COLO829 (cell line): ENCODE measurements at regions not wholly inside any gene's neighbourhood (a gene's known extent, or its start where the extent isn't known, plus 50 kb on each side); places are given as distances from the start of the nearest gene placed in this dataset.

ENCODE experiments used
- DNase-seq: peaks from one replicate; pipeline ENCODE4 v3.0.0; 2012; ENCODE audit warnings: low spot score

DNA sequence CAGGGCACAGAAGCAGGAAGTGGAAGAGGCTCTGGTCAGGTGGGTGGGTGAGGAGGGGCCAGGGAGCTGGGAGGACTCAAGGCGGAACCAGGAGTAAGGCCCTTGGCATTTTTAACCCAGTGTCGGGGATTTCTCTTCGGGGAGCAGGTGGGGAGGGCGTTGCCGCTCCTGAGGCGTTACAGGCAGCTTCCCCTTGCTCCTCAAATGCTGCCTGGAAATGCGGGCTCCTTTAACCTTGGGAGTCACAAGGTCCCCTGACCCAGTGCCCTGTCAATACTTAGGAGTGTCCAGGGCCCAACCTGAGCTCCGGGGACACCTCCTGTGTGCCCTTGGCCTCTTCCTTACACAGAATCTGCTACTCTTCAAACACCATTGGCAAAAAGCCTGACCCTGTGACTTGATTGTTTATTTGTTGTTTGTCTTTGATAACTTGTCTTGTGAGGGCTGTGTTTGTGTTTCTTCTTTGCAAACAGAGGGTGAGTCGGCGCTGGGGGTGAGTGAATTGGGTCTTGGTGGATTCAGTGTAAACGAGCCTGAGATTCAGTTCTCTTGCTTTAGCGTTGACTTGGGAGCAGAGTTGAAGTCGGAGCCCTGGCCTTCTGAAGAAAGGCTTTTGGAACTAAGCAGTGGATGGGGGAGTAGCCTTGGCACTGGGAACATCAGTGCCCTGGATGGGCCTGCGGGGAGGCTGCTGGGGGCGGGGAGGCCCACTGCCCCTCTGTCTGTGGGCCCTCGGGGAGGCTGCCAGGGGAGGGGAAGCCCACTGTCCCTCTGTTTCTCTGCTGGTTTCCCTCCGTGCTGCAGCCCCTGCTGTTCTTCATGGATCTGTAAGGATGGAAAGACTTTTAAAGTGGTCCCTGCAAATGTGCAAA, 300.7 kb upstream of the IRX4 start:
- DNase-seq = no peak

DNA sequence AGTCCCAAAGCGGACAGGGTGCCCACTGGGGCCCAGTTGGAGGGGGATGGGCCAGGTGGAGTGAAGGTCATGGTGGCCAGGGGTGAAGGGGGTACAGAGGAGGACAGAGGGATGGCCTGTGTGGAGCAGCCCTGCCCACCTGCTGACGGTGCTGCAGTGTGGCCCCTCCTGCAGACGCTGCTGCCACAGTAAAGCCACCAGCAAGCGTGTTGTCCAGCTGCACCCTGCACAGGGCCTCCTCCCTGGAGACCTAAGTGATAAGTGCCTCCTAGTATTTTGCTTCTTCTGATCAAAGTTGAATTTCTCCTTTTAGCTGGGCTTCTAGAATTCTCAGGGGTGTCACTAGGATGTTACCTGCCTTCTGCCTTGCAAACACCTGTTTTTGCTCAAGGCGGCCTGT, 299.3 kb upstream of the IRX4 start:
- no peak for DNase-seq

DNA sequence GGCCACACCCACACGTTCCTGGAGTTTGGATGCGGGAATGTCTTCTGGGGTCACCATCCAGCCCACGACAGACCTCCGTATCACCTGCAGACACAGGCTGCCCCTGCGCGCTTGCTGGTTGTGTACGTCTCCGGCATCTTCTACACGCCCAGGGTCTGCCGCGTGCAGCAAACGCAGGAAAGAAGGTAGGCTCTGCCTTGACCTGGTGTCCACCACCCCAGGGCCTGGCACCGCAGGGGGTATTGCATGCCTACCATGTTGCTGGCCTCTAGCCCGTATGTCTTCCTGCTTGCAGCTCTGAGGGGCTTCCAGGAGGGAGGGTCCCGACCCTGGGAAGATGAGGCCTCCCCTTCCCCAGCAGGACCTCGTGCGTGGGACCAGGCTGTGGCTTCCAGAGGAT, 298.8 kb upstream of the IRX4 start:
- no peak for DNase-seq

DNA sequence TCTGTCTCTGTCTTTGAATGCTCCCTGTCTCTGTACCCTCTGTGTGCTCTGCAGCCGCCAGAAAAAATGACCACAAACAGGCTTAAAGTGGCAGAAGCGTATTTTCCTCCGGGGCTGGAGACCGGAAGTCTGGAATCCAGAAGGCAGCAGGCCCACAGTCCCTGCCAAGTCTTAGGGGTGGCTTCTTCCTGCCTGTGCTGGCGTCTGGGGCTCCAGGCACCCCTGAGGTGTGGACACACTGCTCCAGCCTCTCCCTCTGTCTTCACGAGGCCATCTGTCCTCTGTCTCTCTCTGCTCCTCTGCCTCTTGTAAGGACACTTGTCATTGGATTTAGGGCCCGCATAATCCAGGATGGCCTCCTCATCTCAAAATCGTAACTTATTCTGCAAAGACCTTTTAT, 298.4 kb upstream of the IRX4 start:
- no peak for DNase-seq

DNA sequence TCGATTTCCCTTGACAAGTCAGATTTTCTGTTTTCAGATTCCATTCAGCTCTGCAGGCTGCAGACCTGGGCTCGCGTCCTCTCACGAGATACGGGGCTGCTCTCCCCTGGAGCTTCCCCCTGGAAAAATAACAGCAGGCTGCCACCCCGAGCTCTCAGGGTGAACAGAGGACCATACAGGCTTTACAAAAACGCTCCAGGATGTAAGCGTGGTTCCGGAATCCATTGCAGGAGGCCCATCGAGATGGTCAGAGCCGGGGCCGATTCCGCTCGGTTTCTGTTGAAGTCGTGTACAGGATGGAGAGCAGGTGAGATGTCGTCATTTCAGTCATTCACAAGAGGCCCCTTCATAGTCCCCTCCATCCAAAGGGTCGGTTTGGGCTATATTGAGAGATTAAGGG, 297.7 kb upstream of the IRX4 start:
- DNase-seq = no peak

DNA sequence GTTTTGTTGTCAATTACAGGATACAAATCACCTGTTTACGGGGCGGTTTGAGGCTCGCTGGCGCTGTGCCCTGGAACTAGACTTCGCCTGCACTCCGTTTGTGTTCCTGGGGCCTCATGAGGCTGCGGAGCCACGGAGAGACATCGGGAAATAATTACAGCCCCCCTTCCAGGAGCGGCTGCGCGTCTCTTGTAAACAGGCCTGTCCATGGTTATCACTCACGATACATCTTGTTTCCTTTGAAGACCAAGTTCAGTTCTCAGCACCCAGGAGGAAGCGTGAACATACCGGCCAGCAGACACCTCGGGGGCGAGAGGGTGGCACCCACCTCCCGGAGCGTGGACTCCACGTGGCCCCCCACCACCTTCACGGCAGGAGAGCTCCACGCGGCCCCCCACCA, 297.1 kb upstream of the IRX4 start:
- no peak for DNase-seq

DNA sequence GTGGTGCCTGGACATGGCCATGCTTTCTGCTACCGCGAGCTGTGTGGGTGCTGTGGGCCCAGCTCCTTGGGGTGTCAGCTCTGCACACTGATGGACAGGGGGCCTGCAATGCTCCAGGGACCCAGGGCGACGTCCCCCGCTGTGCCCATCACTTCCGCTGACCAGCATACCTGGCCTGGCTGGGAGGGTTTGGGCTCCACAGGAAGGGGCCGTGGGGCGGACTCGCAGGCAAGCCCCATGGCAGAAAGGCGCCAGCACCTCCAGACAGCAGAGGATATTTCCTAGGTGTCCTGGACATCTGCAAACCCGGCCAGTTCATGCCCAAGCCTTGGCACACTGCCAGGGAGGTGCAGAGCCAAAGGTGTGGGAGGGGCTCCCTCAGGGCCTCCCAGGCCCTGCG, 295.8 kb upstream of the IRX4 start:
- DNase-seq = no peak

DNA sequence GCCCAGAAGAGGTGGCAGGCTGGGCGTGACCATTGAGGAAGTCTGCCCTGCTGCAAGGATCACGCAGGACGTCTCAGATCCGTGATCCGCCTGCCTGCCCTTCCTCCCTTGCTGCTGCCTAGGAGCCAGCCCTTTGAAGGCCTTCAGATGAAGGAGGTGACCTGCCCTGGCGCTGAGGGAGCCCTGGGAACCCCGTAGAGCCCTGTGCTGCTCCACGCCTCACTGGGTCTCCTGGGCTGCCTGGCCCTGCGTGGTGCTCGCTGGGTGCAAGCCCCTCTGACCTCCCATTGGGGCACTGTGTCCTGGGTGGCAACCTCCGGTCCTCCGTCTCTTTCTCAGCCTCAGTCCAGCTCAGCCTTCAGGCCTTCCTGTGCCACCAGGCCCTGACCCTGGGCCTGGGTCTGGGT, 295.3 kb upstream of the IRX4 start:
- no peak for DNase-seq

DNA sequence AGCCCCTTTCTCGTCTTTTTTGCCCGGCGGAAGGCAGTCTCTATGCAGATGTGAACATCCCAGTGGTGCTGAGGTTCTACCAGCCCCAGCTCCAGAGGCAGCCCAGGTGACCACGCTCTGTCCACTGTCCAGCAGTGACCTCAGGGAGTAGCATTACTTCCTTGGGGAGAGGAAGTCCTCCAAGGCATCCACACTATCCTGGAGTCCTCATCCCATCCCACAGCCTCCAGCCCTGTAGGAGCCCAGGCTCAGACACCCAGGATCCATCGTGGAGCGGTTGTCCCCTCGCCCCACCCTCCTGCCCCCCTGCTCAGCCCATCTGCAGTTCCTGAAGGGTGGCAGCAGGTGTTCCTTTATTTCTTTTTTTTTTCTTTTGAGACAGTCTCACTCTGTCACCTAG, 294.5 kb upstream of the IRX4 start:
- DNase-seq = no peak

DNA sequence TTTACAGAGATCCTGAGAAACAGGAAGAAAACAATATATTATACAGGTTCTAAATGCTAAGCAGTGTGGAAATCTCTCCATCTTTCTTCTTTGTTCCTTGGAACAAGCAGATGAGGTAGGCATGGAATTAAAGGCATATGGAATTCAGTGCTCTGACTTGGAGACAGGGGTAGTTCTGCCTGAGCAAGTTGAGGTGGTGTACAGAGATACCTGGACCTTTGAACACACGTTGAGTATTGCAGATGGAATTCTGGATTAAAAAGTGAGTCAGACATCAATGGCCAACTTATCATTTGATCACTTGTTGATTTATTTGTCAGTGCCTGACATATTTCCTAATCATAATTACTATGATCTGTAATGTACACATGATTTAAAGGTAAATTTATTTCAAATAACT, 293.9 kb upstream of the IRX4 start:
- no peak for DNase-seq

DNA sequence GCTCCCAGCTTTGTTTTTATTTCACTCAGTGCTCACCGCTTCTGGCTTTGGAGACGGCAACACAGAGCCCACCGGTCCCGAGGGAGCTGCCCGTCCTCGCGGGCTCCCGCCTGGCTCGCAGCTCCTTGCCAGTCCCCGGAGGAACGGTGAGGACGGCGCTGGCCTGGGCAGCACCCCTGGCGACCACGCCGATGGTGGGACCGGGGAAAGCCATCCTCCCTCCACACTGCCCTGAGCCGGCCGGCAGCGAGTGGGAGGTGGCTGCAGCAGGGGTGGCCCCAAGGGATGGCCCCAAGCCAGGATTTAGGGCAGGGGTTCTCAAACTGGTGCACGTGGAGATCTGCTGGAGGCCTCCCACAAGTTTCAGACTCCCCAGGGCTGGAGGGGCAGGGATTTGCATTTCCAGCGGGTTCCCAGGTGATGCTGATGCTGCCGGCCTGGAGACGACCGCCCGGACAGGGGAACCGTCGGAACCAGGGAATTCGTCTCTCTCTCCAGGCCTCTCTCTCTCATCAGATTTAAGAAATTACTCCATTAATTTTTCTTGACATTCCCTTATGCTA, 293.2 kb upstream of the IRX4 start:
- DNase-seq = no peak

DNA sequence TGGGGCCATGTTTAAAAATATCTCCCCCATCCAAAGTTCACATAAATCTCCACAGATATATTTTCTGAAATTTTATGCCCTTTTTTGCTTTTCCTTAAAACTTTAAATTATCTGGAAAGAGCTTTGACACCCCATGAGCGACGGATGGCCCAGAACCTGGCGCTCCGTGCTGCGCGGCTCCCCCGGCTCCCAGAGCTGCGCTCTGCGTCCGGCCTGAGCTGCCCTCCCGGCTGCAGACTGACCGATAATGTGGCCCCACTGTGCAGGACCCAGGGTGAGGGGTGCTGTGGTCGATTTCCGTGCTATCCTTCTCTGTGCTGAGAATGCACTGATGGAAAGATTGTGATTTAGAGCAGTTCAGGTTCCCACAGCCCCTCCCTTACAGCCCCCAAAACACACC, 292.3 kb upstream of the IRX4 start:
- no peak for DNase-seq

DNA sequence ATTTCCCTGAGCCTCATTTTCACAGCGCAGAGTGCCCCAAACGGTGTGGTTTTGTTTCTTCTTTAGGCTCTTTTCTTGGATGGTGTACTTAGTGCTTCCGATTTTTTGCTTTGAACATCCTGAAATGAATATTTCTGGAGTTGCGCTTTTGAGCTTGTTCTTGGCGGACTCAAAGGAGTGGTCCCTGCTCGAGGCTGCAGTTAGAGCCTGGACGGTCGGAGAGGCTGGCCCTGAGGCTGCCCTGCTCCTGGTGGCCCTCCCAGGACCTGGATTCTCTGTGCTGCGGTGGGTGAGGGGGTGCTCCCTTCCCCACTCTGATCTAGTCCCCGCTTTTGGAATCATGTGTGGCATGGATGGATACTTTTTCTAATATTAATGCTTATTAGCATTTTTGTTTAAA, 291.8 kb upstream of the IRX4 start:
- no peak for DNase-seq

DNA sequence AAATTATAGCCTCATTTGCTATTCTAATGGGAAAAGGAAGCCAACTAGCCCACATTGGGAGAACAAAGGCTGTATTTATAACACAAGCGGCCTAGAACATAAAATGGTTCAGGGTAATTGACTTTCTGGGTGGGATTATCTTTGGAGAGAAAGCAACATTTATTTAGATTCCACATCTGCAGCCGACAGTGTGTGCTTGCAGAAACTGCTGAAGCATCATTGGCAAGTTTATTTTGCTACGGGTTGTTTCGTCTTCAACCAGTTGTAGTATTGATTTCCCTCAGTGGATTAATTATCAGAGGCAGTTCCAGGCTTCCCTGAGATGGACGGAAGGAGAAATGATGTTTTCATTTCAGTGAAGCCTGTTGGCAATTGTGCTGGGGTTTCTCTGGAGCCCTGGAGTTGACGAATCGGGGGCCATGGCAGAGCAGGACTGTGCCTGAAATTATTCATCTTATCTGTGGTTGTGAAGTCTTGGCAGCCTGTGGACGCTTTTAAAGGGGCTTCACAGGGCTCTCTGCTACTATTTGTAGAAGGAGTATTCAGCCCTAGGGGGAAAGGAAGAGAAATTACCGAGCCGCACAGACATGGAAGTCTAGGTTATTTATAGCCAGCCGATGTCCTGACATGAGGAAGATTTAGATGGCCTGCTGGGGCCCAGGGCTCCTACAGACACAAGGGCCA, 290.6 kb upstream of the IRX4 start:
- peak; percentile 23 for DNase-seq

DNA sequence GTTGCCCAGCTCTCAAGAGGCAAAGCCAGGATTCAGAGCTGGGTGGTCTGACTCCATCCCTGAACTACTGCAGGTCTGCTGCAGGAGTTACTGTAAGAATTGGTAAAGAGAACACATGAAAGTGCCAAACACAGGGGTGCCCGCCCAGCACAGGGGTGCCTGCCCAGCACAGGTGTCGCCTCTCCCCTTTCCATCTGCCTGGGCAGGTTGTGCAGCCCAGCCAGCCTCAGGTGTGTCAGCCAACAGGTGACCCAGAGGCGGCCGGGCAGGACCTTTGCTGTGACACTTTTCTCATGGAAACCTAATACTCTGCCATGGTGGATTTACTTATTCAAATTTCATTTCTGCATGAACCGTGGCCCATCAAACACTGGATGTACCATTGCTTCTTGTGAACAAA, 289.7 kb upstream of the IRX4 start:
- DNase-seq = no peak

DNA sequence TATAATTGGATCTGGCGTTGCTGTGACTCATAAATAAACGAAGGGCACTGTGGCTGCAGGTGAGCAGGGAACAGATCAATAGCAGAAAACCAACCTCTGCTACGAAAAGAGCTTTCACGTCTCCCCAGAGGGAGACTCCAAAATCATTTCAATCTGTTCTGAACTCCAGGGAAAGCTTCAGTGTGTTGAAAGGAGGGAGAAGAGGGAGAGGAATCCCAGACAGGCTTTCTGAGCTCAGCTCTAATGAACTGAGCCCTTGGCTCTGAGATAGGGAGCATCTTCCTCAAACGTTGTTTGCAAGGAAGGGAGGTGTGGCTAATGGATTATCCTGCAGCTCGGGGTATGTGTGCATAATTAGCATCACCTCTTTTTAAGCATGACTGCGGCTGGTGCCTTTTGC, 288.0 kb upstream of the IRX4 start:
- no peak for DNase-seq

DNA sequence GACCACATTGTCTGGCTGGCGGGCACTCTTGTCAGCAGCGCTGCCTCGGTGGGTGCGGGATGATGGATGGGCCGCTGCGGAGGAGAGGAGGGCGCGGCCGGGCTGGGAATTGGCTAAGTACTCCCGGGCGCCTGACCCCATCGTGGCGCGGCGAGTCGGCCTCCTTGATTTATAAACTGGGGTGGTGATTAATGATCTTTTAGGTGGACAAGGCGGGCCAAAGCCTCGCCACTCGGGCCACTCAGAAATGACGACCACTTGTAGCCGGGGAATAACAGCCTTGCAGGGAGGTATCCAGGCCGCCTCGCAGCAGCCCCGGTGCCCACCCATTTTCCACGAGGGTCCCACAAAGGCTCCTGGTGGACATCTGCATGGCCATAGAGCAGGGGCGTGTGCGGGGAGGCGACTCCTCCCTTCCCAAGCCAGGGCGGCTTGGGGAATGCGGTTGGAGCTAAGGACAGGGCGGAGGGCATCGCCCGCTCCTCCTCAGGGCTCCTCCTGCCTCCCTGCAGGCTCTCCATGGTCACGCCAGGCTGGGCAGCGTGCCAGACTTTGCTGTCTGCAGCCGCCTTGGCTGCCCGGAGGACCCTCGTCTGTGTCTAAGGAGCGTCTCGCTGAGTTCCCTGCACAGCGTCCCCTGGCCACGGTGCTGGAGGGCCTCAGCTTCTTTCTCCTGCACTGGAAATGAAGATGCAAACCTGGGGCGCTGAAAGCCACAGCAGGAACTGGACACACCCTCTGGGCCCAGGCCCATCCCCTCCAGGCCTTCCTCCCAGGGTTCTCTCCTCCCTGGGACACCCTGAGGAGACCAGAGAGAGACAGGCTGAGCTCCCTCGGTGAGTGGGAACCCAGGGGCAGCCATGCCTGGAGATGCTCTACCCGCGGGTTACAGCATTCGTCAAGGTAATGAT, 287.4 kb upstream of the IRX4 start:
- DNase-seq = no peak

DNA sequence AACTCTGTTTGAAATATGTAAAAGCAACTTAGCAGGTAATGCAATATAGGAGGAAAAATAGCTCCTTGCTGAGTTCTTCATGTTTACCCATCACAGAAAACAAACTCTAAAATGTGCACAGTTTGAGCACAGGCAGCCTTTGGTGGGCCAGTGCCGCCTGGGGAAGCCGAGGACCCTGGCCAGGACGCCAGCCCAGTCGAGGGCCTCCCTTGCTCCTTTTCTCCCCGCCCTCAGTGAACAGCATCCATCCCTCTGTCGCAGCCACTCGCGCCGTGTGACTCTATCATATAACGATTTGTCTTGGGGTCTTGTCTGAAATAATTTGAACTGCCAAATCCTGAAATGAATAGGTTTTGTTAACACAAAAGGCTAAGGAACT, 286.7 kb upstream of the IRX4 start:
- no peak for DNase-seq

DNA sequence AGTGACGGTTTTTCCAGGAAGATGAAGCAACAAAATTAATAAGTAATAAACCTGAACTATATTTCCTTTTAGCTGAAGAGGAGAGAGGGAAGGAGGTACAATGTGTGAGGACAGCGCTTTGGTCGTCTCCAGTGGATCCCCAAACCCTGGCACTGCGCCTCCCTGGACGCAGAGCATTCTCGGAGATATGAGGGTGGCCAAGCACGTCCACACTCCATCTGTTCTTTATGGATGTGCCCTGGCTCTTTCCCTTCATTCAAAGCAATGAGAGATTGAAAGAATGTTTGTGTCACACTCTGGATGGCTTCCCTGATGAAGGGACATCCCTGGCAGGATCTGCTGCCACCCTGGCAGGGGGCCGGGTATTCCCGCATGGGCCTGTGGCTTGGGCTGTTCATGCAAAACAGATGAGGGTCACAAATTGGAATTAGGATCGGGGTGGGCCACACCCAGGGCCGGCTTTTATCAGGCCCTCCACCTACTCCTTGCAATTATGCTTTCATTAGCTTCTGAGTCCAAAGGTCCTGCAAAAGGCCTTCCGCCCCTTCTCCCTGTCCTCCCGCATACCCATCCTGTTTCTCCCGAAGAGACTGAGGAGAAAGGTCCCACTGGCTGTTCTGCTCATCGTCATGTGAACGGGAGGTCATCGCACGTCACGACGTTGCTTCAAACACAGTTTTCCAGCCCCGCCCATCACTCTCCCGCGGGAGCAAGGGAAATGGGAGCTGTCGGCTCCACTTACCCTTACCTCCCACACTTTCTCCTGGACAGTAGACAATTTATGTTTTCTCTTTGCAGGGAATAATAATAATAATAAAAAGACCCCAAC, 286.1 kb upstream of the IRX4 start:
- DNase-seq = no peak

DNA sequence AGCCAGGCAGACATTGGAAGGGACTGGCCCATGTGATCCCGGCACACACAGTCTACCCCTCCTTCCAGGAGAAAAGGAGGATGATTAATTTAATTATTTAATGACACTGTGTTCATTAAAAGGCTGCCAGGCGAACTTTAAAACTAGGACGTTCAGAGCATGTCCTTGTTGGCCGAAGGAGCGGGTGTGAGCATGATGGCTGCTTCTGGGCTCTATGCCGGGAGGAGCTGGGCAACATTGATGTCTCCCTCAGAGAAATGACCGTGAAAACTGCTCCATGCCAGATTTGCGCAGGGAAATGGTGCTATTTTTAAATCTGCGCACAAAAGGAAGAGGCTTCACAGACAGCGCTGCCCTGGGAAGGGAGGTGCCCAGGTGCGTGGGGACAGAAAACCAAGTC, 284.9 kb upstream of the IRX4 start:
- DNase-seq = no peak

DNA sequence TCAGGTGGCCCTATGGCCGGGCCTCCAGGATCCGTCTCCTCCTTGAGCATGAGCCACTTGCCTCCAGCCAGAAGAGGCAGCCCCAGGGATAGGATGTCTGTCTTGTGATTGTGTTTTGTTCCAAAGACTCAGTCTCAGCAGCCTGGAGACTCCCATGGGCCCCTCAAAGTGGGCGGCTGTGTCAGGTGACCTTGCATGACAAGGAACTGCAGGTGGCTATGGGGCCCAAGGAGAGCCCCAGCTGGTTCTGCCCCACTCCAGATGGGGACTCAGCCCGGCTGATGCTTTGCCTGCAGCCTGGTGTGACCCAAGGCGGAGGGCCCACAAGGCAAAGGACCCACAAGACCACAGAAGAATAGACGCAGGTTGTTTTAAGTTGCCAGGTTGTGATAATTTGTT, 284.3 kb upstream of the IRX4 start:
- DNase-seq = no peak
